ENCODE measurements at regions not wholly inside any gene's neighbourhood (a gene's known extent, or its start where the extent isn't known, plus 50 kb on each side); places are given as distances from the start of the nearest gene placed in this dataset.

GRCh38 chr10:43961523-43962345 lies 313.1 kb upstream of the ZNF32 start:
- no peak for DNase-seq (ENCODE audit: low read depth, low spot score)
- H3K4me3 ChIP-seq (ENCODE audit: low read depth, low read length) = no peak overlapping the region
- CTCF ChIA-PET = no interaction called here
- POLR2A ChIA-PET = no interaction called here
- H3K9me3 ChIP-seq (ENCODE audit: control insufficient read depth, insufficient read depth, low read length) = no peaks in the 10 kb centered on the region; the same call in 1 of the 2 replicates
- peaks cover 20% of the 10 kb centered on the region for H3K27me3 ChIP-seq (ENCODE audit: control insufficient read depth, insufficient read depth, low read length)
- no peak overlapping the region for H3K27ac ChIP-seq (ENCODE audit: low read depth, low read length)
- no peak for TF ChIP-seq CTCF (IDR thresholded peaks at IDR 0.05; ENCODE audit: low read depth, low read length)

GRCh38 chr10:43960981-43961380 lies 312.3 kb upstream of the ZNF32 start:
- no peak for DNase-seq (ENCODE audit: low read depth, low spot score)
- no peaks in the 10 kb centered on the region; the same call in 1 of the 2 replicates for H3K9me3 ChIP-seq (ENCODE audit: control insufficient read depth, insufficient read depth, low read length)
- H3K27ac ChIP-seq (ENCODE audit: low read depth, low read length) = no peak overlapping the region
- ChIA-PET POLR2A (no interaction called here), CTCF (interaction anchor here (0.6 kb wide), 1 partner anchor 125 kb away, joined by 5 read pairs; no protein-coding TSS in a partner anchor)
- no peak overlapping the region for H3K4me3 ChIP-seq (ENCODE audit: low read depth, low read length)
- H3K27me3 ChIP-seq (ENCODE audit: control insufficient read depth, insufficient read depth, low read length) = peaks cover 15% of the 10 kb centered on the region
- TF ChIP-seq CTCF (IDR thresholded peaks at IDR 0.05; ENCODE audit: low read depth, low read length) = no peak

GRCh38 chr10:43960477-43960876 lies 311.8 kb upstream of the ZNF32 start:
- H3K27ac ChIP-seq (ENCODE audit: low read depth, low read length) = no peak overlapping the region
- H3K4me3 ChIP-seq (ENCODE audit: low read depth, low read length) = no peak overlapping the region
- POLR2A ChIA-PET = no interaction called here
- DNase-seq (ENCODE audit: low read depth, low spot score) = no peak
- no peak for TF ChIP-seq CTCF (IDR thresholded peaks at IDR 0.05; ENCODE audit: low read depth, low read length)
- CTCF ChIA-PET = interaction anchor here (0.6 kb wide), 1 partner anchor 126 kb away, joined by 5 read pairs; no protein-coding TSS in a partner anchor
- H3K27me3 ChIP-seq (ENCODE audit: control insufficient read depth, insufficient read depth, low read length) = peaks cover 13% of the 10 kb centered on the region
- no peaks in the 10 kb centered on the region; the same call in 1 of the 2 replicates for H3K9me3 ChIP-seq (ENCODE audit: control insufficient read depth, insufficient read depth, low read length)

DNA sequence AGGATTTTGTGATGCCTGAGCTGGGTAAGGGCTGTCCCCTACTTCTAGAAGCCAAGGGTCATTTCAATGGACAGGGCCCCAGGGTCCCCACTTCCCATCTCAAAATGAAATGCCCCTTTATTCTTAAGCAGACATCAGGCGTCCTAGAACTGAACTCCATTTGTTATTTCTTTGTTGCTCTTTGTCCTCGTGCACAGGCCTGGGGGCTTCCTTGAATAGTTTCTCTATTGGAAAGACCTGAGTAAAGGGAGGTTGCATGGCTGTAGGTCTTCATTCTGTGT lies 311.4 kb upstream of the ZNF32 start:
- no peak for DNase-seq (ENCODE audit: low read depth, low spot score)
- Histone ChIP-seq H3K27me3 (ENCODE audit: control insufficient read depth, insufficient read depth, low read length) (peaks cover 13% of the 10 kb centered on the region), H3K27ac (ENCODE audit: low read depth, low read length) (no peak overlapping the region), H3K9me3 (ENCODE audit: control insufficient read depth, insufficient read depth, low read length) (no peaks in the 10 kb centered on the region; the same call in 1 of the 2 replicates), H3K4me3 (ENCODE audit: low read depth, low read length) (no peak overlapping the region)
- no peak for TF ChIP-seq CTCF (IDR thresholded peaks at IDR 0.05; ENCODE audit: low read depth, low read length)
- CTCF ChIA-PET = no interaction called here
- POLR2A ChIA-PET = no interaction called here

GRCh38 chr10:43959364-43960134 lies 310.9 kb upstream of the ZNF32 start:
- no peaks in the 10 kb centered on the region; the same call in 1 of the 2 replicates for H3K9me3 ChIP-seq (ENCODE audit: control insufficient read depth, insufficient read depth, low read length)
- ChIA-PET CTCF (no interaction called here), POLR2A (no interaction called here)
- no peak for DNase-seq (ENCODE audit: low read depth, low spot score)
- H3K4me3 ChIP-seq (ENCODE audit: low read depth, low read length) = no peak overlapping the region
- H3K27ac ChIP-seq (ENCODE audit: low read depth, low read length) = no peak overlapping the region
- peaks cover 15% of the 10 kb centered on the region for H3K27me3 ChIP-seq (ENCODE audit: control insufficient read depth, insufficient read depth, low read length)
- no peak for TF ChIP-seq CTCF (IDR thresholded peaks at IDR 0.05; ENCODE audit: low read depth, low read length)
